BJ (cell line): ENCODE measurements at regions not wholly inside any gene's neighbourhood (a gene's known extent, or its start where the extent isn't known, plus 50 kb on each side); places are given as distances from the start of the nearest gene placed in this dataset.

ENCODE experiments used
- CTCF ChIA-PET: fragments of 350-600 bp; formaldehyde crosslinking; extraction: SDS; loops from one replicate; lab custom pipeline; 2021; ENCODE audit warnings: antibody characterized with exemption, inconsistent platforms; lab: Yijun Ruan, JAX
- POLR2A ChIA-PET: fragments of 300-600 bp; sonication (Branson Sonifier 250); formaldehyde crosslinking; extraction: SDS; loops from one replicate; lab custom pipeline; 2021; ENCODE audit warnings: antibody characterized with exemption; lab: Charles Lee
- DNase-seq: peaks from one replicate; pipeline ENCODE4 v3.0.0-alpha.2; 2011; ENCODE audit warnings: low read depth
- H3K27me3 ChIP-seq: 2 replicates; pipeline ENCODE4 v1.6.0; 2011; ENCODE audit warnings: low read length; ENCODE audit not compliant: control insufficient read depth, insufficient read depth
- H3K36me3 ChIP-seq: 2 replicates; pipeline ENCODE4 v1.5.1; 2011; ENCODE audit warnings: low read length; ENCODE audit not compliant: control insufficient read depth, insufficient read depth
- H3K4me3 ChIP-seq: 2 replicates; pipeline ENCODE4 v1.5.1; 2011; ENCODE audit warnings: low read depth, mild to moderate bottlenecking, control low read depth, low read length
- TF ChIP-seq, protein P1 (sequence below): IDR thresholded peaks from 2 replicates; pipeline ENCODE4 v1.5.1; 2011; ENCODE audit warnings: low read depth, mild to moderate bottlenecking, control low read depth, inconsistent platforms, low read length, moderate library complexity; ENCODE audit not compliant: insufficient read depth

DNA sequence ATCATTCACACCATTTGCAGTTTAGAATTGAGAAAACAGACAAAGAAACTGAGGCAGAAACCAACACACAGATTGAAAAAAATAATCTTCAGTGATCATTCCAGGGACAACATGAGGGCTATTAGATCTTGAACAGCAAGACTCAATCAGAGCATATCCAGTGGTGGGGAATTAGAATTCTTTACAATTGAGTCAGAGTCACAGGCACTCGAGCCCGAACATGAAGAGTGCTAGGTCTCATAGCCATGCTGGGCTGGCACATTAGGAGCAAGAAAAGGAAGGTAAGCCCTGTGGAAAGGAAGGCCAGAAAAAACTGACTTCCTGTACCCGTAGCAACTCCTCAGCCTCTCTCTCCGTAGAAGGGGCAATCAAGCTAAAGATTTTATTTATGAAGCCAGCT is 419.9 kb downstream of the HAO1 start:
- Histone ChIP-seq H3K4me3 (no peak overlapping the region), H3K27me3 (no peaks in the 10 kb centered on the region), H3K36me3 (no peaks in the 10 kb centered on the region)
- CTCF ChIA-PET: no interaction called here
- DNase-seq: no peak
- TF ChIP-seq, protein P1, sequence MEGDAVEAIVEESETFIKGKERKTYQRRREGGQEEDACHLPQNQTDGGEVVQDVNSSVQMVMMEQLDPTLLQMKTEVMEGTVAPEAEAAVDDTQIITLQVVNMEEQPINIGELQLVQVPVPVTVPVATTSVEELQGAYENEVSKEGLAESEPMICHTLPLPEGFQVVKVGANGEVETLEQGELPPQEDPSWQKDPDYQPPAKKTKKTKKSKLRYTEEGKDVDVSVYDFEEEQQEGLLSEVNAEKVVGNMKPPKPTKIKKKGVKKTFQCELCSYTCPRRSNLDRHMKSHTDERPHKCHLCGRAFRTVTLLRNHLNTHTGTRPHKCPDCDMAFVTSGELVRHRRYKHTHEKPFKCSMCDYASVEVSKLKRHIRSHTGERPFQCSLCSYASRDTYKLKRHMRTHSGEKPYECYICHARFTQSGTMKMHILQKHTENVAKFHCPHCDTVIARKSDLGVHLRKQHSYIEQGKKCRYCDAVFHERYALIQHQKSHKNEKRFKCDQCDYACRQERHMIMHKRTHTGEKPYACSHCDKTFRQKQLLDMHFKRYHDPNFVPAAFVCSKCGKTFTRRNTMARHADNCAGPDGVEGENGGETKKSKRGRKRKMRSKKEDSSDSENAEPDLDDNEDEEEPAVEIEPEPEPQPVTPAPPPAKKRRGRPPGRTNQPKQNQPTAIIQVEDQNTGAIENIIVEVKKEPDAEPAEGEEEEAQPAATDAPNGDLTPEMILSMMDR: no peak
- POLR2A ChIA-PET: no interaction called here

DNA sequence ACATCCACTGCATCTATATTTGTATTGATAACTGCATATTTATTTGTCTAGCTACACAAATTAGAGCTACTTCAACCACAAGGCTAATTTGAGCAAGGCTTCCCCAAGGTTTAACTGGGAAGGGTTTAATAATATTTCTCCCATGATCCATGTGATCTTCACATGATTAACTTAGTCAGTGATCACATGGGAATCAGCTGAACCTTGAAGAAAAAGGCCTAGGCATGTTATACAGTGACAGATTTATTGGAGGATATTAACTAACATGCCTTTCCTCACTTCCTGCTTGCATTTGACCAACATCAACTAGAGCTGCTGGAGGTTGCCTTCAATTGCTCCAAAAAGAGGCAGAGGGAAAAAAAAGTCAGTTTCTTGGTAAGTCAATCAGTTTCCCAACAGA is 417.0 kb downstream of the HAO1 start:
- Histone ChIP-seq H3K36me3 (no peaks in the 10 kb centered on the region), H3K4me3 (no peak overlapping the region), H3K27me3 (no peaks in the 10 kb centered on the region)
- POLR2A ChIA-PET: no interaction called here
- CTCF ChIA-PET: no interaction called here
- TF ChIP-seq, protein P1: no peak
- DNase-seq: no peak

DNA sequence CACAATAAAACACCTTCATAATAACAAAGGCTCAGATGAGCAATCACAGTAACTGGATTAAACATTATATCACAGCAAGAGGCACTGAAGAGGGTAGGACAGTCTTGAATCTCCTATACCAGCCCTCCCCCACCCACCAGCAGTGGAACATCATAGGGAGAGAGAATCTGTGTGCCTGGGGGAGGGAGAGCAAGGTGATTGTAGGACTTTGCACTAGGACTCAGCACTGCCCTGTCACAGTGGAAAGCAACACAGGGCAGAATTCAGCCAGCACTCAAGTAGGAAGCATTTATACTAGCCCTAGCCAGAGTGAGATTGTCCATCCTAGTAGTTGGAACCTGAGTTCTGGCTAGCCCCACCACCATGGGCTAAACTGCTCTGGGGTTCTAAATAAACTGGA is 400.2 kb downstream of the HAO1 start:
- Histone ChIP-seq H3K36me3 (no peaks in the 10 kb centered on the region), H3K27me3 (no peaks in the 10 kb centered on the region), H3K4me3 (no peak overlapping the region)
- TF ChIP-seq, protein P1: no peak
- ChIA-PET CTCF (no interaction called here), POLR2A (no interaction called here)
- no peak for DNase-seq

DNA sequence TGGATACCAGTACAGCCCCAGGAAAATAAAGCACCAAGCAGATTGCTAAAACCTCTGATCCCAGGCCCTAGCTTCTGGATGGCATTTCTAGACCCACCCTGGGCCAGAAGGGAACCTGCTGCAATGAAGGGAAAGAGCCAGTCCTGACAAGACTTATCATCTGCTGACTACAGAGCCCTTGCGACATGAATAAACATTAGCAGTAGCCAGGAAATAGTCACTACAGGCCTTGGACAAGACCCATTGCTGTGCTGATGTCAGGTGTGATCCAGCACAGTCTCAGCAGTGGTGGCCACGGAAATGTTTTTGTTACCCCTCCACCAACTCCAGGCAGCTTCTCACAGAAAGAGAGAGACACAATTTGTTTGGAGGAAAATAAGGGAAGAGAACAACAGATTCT is 399.3 kb downstream of the HAO1 start:
- Histone ChIP-seq H3K27me3 (no peaks in the 10 kb centered on the region), H3K4me3 (no peak overlapping the region), H3K36me3 (no peaks in the 10 kb centered on the region)
- TF ChIP-seq, protein P1: no peak
- CTCF ChIA-PET: no interaction called here
- DNase-seq: no peak
- POLR2A ChIA-PET: no interaction called here

DNA sequence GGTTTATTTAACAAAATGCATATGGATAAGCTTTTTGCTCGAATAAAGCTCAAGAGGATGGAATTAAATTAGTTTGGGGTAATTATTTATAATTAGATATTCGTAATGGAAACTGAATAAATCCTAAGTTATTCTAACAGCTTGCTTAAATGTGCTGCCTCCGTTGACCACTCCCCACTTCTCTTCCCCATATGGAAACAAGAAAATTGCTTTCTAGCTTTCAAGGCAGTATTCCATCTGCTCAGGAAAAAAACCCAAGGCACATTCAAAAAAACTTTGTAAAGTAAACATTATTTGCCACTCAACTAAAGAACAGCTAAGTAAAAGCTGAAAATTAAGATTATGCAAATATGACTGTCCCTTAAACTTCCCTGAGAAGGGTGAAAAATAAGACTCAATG is 369.2 kb downstream of the HAO1 start:
- Histone ChIP-seq H3K36me3 (no peaks in the 10 kb centered on the region), H3K27me3 (no peaks in the 10 kb centered on the region), H3K4me3 (no peak overlapping the region)
- no peak for DNase-seq
- ChIA-PET POLR2A (no interaction called here), CTCF (interaction anchor here (0.6 kb wide), 1 partner anchor 289 kb away, joined by 3 read pairs; no protein-coding TSS in a partner anchor)
- TF ChIP-seq, protein P1: no peak
